HG03439 (cell line): ENCODE measurements at regions not wholly inside any gene's neighbourhood (a gene's known extent, or its start where the extent isn't known, plus 50 kb on each side); places are given as distances from the start of the nearest gene placed in this dataset.

Experiments used
- ATAC-seq: cut with Tn5 transposase; IDR thresholded peaks from one replicate; pipeline ENCODE4 v1.9.1; 2021; ENCODE audit warnings: mild to moderate bottlenecking, moderate library complexity; ENCODE audit not compliant: unreplicated experiment

GRCh38 chr13:59495936-59496512 is 667.7 kb downstream of the DIAPH3 start:
- no peak for ATAC-seq

GRCh38 chr13:59497621-59498247 is 666.0 kb downstream of the DIAPH3 start:
- ATAC-seq: no peak

GRCh38 chr13:59501004-59501403 is 662.7 kb downstream of the DIAPH3 start:
- no peak for ATAC-seq

- no peak for ATAC-seq
Observed at GRCh38 chr13:59504407-59504806, 659.3 kb downstream of the DIAPH3 start.

GRCh38 chr13:59510386-59510785 is 653.3 kb downstream of the DIAPH3 start:
- ATAC-seq: no peak

GRCh38 chr13:59513686-59514085 is 650.0 kb downstream of the DIAPH3 start:
- ATAC-seq: no peak

GRCh38 chr13:59514316-59514715 is 649.4 kb downstream of the DIAPH3 start:
- ATAC-seq: no peak

- ATAC-seq: no peak
Observed at GRCh38 chr13:59519819-59520218, 643.9 kb downstream of the DIAPH3 start.

GRCh38 chr13:59521549-59521948 is 642.2 kb downstream of the DIAPH3 start:
- no peak for ATAC-seq

GRCh38 chr13:59522652-59523051 is 641.1 kb downstream of the DIAPH3 start:
- ATAC-seq: no peak

- ATAC-seq: no peak
Observed at GRCh38 chr13:59527500-59527899, 636.2 kb downstream of the DIAPH3 start.

GRCh38 chr13:59531571-59532091 is 632.1 kb downstream of the DIAPH3 start:
- ATAC-seq: no peak

GRCh38 chr13:59532405-59532804 is 631.3 kb downstream of the DIAPH3 start:
- ATAC-seq: no peak

- ATAC-seq: no peak
Observed at GRCh38 chr13:59533561-59534555, 629.9 kb downstream of the DIAPH3 start.

GRCh38 chr13:59534806-59535205 is 628.9 kb downstream of the DIAPH3 start:
- no peak for ATAC-seq

GRCh38 chr13:59537500-59537899 is 626.2 kb downstream of the DIAPH3 start:
- ATAC-seq: no peak

- ATAC-seq: no peak
Observed at GRCh38 chr13:59538512-59538911, 625.2 kb downstream of the DIAPH3 start.

- no peak for ATAC-seq
Observed at GRCh38 chr13:59542303-59542702, 621.4 kb downstream of the DIAPH3 start.

- no peak for ATAC-seq
Observed at GRCh38 chr13:59543418-59543817, 620.3 kb downstream of the DIAPH3 start.

- ATAC-seq: no peak
Observed at GRCh38 chr13:59545007-59545406, 618.7 kb downstream of the DIAPH3 start.

- no peak for ATAC-seq
Observed at GRCh38 chr13:59546178-59546577, 617.5 kb downstream of the DIAPH3 start.
